HFFc6 (cell line): ENCODE measurements at regions not wholly inside any gene's neighbourhood (a gene's known extent, or its start where the extent isn't known, plus 50 kb on each side); places are given as distances from the start of the nearest gene placed in this dataset.

ENCODE experiments used
- DNase-seq: peaks from one replicate; pipeline ENCODE4 v3.0.0-alpha.2; 2018
- H3K27ac Mint-ChIP-seq: 2 replicates; pipeline ENCODE4 v1.8.0; 2020; ENCODE audit warnings: mild to moderate bottlenecking, mixed read lengths
- H3K27me3 Mint-ChIP-seq: 2 replicates; pipeline ENCODE4 v1.8.0; 2021; ENCODE audit warnings: mild to moderate bottlenecking, moderate library complexity, mixed read lengths; ENCODE audit not compliant: insufficient read depth
- H3K36me3 Mint-ChIP-seq: 2 replicates; pipeline ENCODE4 v1.8.0; 2021; ENCODE audit warnings: low read depth, mixed read lengths
- H3K4me1 Mint-ChIP-seq: 2 replicates; pipeline ENCODE4 v1.8.0; 2020; ENCODE audit warnings: low read depth, mixed read lengths
- H3K4me3 Mint-ChIP-seq: 2 replicates; pipeline ENCODE4 v1.8.0; 2020; ENCODE audit warnings: mild to moderate bottlenecking, moderate library complexity, mixed read lengths
- H3K9me3 Mint-ChIP-seq: 2 replicates; pipeline ENCODE4 v1.8.0; 2020; ENCODE audit warnings: mild to moderate bottlenecking, mixed read lengths
- CTCF ChIP-seq: fragments of 200-600 bp; sonication (generic); IDR thresholded peaks from 2 replicates; pipeline ENCODE4 v1.5.0; 2021; ENCODE audit warnings: antibody characterized with exemption, mild to moderate bottlenecking

- Mint-ChIP-seq H3K27me3 (peaks cover 2% of the 10 kb centered on the region; the same call in 1 of the 2 replicates), H3K36me3 (no peaks in the 10 kb centered on the region), H3K4me3 (no peak overlapping the region), H3K4me1 (no peaks in the 10 kb centered on the region; the same call in 1 of the 2 replicates), H3K27ac (no peak overlapping the region), H3K9me3 (peaks cover 16% of the 10 kb centered on the region)
- no peak for TF ChIP-seq CTCF
- DNase-seq = no peak
Measured at GRCh38 chr6:163983679-163984078, 569.2 kb downstream of the QKI start.

GRCh38 chr6:163974322-163974721 is 559.8 kb downstream of the QKI start:
- Mint-ChIP-seq H3K27me3 (peaks cover 5% of the 10 kb centered on the region; the same call in 1 of the 2 replicates), H3K4me3 (no peak overlapping the region), H3K27ac (no peak overlapping the region), H3K9me3 (peaks cover 12% of the 10 kb centered on the region; the same call in 1 of the 2 replicates), H3K4me1 (no peaks in the 10 kb centered on the region), H3K36me3 (no peaks in the 10 kb centered on the region)
- no peak for TF ChIP-seq CTCF
- no peak for DNase-seq

- no peak overlapping the region for H3K27ac Mint-ChIP-seq
- H3K9me3 Mint-ChIP-seq = peaks cover 5% of the 10 kb centered on the region; the same call in 1 of the 2 replicates
- H3K36me3 Mint-ChIP-seq = no peaks in the 10 kb centered on the region
- H3K4me3 Mint-ChIP-seq = no peak overlapping the region
- TF ChIP-seq CTCF = no peak
- H3K4me1 Mint-ChIP-seq = no peaks in the 10 kb centered on the region
- H3K27me3 Mint-ChIP-seq = peaks cover 8% of the 10 kb centered on the region
- no peak for DNase-seq
Measured at GRCh38 chr6:163971841-163972838, 557.6 kb downstream of the QKI start.

- Mint-ChIP-seq H3K4me1 (no peaks in the 10 kb centered on the region), H3K27ac (no peak overlapping the region), H3K36me3 (no peaks in the 10 kb centered on the region), H3K27me3 (peaks cover 8% of the 10 kb centered on the region), H3K4me3 (no peak overlapping the region), H3K9me3 (peaks cover 5% of the 10 kb centered on the region; the same call in 1 of the 2 replicates)
- no peak for DNase-seq
- no peak for TF ChIP-seq CTCF
Measured at GRCh38 chr6:163970846-163971564, 556.5 kb downstream of the QKI start.

GRCh38 chr6:163965426-163966348 is 551.2 kb downstream of the QKI start:
- H3K9me3 Mint-ChIP-seq = peaks cover 5% of the 10 kb centered on the region; the same call in 1 of the 2 replicates
- no peaks in the 10 kb centered on the region for H3K36me3 Mint-ChIP-seq
- H3K27me3 Mint-ChIP-seq = peaks cover 8% of the 10 kb centered on the region
- DNase-seq = no peak
- TF ChIP-seq CTCF = no peak
- H3K4me1 Mint-ChIP-seq = no peaks in the 10 kb centered on the region
- H3K27ac Mint-ChIP-seq = no peak overlapping the region
- H3K4me3 Mint-ChIP-seq = no peak overlapping the region
